OCI-LY1 (cell line): ENCODE measurements at regions not wholly inside any gene's neighbourhood (a gene's known extent, or its start where the extent isn't known, plus 50 kb on each side); places are given as distances from the start of the nearest gene placed in this dataset.

Experiments used
- EZH2 ChIP-seq: fragments of 200-600 bp; sonication (generic), shearing (Covaris generic); IDR thresholded peaks from 2 replicates; pipeline ENCODE4 v1.8.0; 2017; ENCODE audit warnings: borderline replicate concordance, mixed run types, mild to moderate bottlenecking, antibody characterized with exemption, low read length, moderate library complexity, mixed read lengths
- TF ChIP-seq, protein P1 (sequence below): fragments of 200-600 bp; sonication (generic), shearing (Covaris generic); IDR thresholded peaks from 2 replicates; pipeline ENCODE4 v1.5.1; 2017; ENCODE audit warnings: mild to moderate bottlenecking, antibody characterized with exemption, low read length, moderate library complexity, mixed read lengths

DNA sequence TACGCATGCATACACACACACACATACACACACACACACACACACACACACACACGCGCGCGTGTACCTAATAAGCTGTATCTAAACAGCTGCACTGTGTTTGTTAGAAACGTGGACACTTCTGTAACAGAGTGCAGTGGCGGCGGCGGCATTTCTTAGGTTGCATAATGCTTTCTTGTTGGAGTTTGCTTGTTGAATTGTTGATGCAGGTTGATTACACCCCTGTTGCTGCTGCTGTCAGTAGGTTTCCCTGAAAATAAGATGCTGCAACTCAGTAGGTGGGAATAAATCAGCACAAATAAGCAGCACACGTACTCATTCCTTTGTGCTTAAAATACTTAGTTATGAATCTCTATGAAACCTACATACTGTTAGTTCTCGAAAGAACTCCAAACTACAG is 479.2 kb downstream of the LIG4 start:
- TF ChIP-seq, protein P1, sequence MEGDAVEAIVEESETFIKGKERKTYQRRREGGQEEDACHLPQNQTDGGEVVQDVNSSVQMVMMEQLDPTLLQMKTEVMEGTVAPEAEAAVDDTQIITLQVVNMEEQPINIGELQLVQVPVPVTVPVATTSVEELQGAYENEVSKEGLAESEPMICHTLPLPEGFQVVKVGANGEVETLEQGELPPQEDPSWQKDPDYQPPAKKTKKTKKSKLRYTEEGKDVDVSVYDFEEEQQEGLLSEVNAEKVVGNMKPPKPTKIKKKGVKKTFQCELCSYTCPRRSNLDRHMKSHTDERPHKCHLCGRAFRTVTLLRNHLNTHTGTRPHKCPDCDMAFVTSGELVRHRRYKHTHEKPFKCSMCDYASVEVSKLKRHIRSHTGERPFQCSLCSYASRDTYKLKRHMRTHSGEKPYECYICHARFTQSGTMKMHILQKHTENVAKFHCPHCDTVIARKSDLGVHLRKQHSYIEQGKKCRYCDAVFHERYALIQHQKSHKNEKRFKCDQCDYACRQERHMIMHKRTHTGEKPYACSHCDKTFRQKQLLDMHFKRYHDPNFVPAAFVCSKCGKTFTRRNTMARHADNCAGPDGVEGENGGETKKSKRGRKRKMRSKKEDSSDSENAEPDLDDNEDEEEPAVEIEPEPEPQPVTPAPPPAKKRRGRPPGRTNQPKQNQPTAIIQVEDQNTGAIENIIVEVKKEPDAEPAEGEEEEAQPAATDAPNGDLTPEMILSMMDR: no peak
- TF ChIP-seq EZH2: no peak
